ENCODE measurements at regions not wholly inside any gene's neighbourhood (a gene's known extent, or its start where the extent isn't known, plus 50 kb on each side); places are given as distances from the start of the nearest gene placed in this dataset.

DNA sequence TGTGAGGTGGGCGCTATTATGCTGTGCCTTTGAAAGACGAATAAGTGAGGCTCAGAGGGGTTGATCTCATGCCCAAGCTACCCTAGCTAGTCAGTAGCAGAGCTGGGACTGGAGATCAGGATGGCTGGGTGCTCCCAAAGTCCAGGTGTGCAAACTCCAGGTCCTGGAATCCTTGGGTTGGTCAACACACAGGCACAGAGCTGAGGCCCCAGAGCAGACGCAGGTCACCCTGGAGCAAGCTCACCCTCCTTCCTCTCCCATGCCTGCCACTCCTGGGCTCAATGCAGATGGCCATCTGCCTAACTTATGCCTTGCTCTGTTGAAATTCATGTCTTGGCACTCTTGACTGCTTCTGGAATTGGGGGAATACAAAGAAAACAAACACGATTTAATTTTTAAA lies 587.2 kb downstream of the PTPRU start:
- H4K20me1 ChIP-seq (ENCODE audit: insufficient read depth): no peaks in the 10 kb centered on the region
- H3K27ac ChIP-seq (ENCODE audit: low read depth, low read length): no peak overlapping the region
- H3K4me2 ChIP-seq (ENCODE audit: low read length): no peak overlapping the region
- H3K27me3 ChIP-seq (ENCODE audit: insufficient read depth, low read length): peaks cover 39% of the 10 kb centered on the region
- no peak overlapping the region for H3K4me3 ChIP-seq (replicated peaks in 1 of 2; ENCODE audit: low read depth in 1 of 2, low read length in 2 of 2)
- POLR2A ChIA-PET: no interaction called here
- H3K9me3 ChIP-seq (ENCODE audit: control insufficient read depth in 1 of 2, insufficient read depth in 1 of 2, low read depth in 1 of 2, low read length in 2 of 2): no peaks in the 10 kb centered on the region; a peak in 1 of 4 replicates
- RAD21 ChIA-PET (ENCODE audit: low non-redundant PET in 1 of 2, low total read pairs in 2 of 2, uncharacterized antibody in 2 of 2, unreplicated experiment in 2 of 2): no interaction called here
- CTCF ChIA-PET: no interaction called here
- ATAC-seq (no peak), DNase-seq (ENCODE audit: low read depth, low spot score) (no peak)
- no peaks in the 10 kb centered on the region for H3K9me2 ChIP-seq (ENCODE audit: insufficient read depth)
- H2AFZ ChIP-seq (ENCODE audit: low read depth, low read length, poor library complexity, severe bottlenecking): no peak overlapping the region
- no peak overlapping the region for H3K9ac ChIP-seq (ENCODE audit: low read length)
- H3K79me2 ChIP-seq (ENCODE audit: insufficient read depth, low read length): no peaks in the 10 kb centered on the region
- no peaks in the 10 kb centered on the region for H3K4me1 ChIP-seq (ENCODE audit: control insufficient read depth in 1 of 2, insufficient read depth in 2 of 2, low read length in 2 of 2)
- intact Hi-C loops (cut with micrococcal nuclease): no loop called here
- BruUV-seq (replicated peaks): no TSS peak
- TF ChIP-seq YY1 (IDR thresholded peaks at IDR 0.05; ENCODE audit: extremely low read depth, insufficient replicate concordance, low read depth, low read length) (no peak), POLR2A (IDR thresholded peaks at IDR 0.05; ENCODE audit: borderline replicate concordance, extremely low read depth, insufficient read depth, insufficient read length) (no peak)
- no peaks in the 10 kb centered on the region for H3K36me3 ChIP-seq (ENCODE audit: control insufficient read depth in 1 of 2, insufficient read depth in 2 of 2, low read length in 2 of 2)

DNA sequence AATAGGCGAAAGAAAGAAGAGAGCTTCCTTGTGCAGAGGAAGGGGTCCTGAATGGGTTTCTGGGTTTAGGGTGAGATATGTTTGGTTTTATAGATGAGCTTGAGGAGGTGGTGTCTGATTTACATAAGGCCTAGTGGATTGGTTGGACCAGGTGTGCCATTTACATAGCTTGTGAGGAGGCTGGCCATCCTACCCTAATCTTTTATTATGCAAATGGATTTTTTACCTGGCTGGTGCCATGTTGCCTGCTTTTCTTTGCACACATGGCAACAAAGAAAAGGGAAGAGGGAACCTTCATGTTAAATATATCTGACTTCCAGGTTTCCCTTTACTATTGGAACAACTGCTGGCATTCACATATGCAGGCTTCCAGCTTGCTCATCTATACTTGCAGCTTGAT lies 585.3 kb downstream of the PTPRU start:
- Histone ChIP-seq H2AFZ (ENCODE audit: low read depth, low read length, poor library complexity, severe bottlenecking) (no peak overlapping the region), H3K9me2 (ENCODE audit: insufficient read depth) (no peaks in the 10 kb centered on the region), H4K20me1 (ENCODE audit: insufficient read depth) (no peaks in the 10 kb centered on the region), H3K36me3 (ENCODE audit: control insufficient read depth in 1 of 2, insufficient read depth in 2 of 2, low read length in 2 of 2) (no peaks in the 10 kb centered on the region), H3K9me3 (ENCODE audit: control insufficient read depth in 1 of 2, insufficient read depth in 1 of 2, low read depth in 1 of 2, low read length in 2 of 2) (no peaks in the 10 kb centered on the region; a peak in 1 of 4 replicates), H3K4me3 (replicated peaks in 1 of 2; ENCODE audit: low read depth in 1 of 2, low read length in 2 of 2) (no peak overlapping the region), H3K4me1 (ENCODE audit: control insufficient read depth in 1 of 2, insufficient read depth in 2 of 2, low read length in 2 of 2) (no peaks in the 10 kb centered on the region), H3K9ac (ENCODE audit: low read length) (no peak overlapping the region), H3K79me2 (ENCODE audit: insufficient read depth, low read length) (no peaks in the 10 kb centered on the region), H3K27me3 (ENCODE audit: insufficient read depth, low read length) (peaks cover 44% of the 10 kb centered on the region), H3K27ac (ENCODE audit: low read depth, low read length) (no peak overlapping the region), H3K4me2 (ENCODE audit: low read length) (no peak overlapping the region)
- ChIA-PET RAD21 (ENCODE audit: low non-redundant PET in 1 of 2, low total read pairs in 2 of 2, uncharacterized antibody in 2 of 2, unreplicated experiment in 2 of 2) (no interaction called here), CTCF (no interaction called here), POLR2A (interaction anchor here (0.7 kb wide), 1 partner anchor 17 kb away, joined by 3 read pairs; no protein-coding TSS in a partner anchor)
- ATAC-seq: no peak
- TF ChIP-seq CEBPB (IDR thresholded peaks at IDR 0.05; ENCODE audit: low read depth): no peak
- TF ChIP-seq ELF1 (IDR thresholded peaks at IDR 0.05; ENCODE audit: borderline replicate concordance, low read depth): no peak
- TF ChIP-seq ZFX (IDR thresholded peaks at IDR 0.05): no peak
- TF ChIP-seq JUND (IDR thresholded peaks at IDR 0.05): no peak
- no peak for TF ChIP-seq ZBTB33 (IDR thresholded peaks at IDR 0.05; ENCODE audit: extremely low read depth, insufficient replicate concordance, low read length)
- no peak for TF ChIP-seq RAD21 (IDR thresholded peaks at IDR 0.05; ENCODE audit: low read depth)
- TF ChIP-seq, protein P1, sequence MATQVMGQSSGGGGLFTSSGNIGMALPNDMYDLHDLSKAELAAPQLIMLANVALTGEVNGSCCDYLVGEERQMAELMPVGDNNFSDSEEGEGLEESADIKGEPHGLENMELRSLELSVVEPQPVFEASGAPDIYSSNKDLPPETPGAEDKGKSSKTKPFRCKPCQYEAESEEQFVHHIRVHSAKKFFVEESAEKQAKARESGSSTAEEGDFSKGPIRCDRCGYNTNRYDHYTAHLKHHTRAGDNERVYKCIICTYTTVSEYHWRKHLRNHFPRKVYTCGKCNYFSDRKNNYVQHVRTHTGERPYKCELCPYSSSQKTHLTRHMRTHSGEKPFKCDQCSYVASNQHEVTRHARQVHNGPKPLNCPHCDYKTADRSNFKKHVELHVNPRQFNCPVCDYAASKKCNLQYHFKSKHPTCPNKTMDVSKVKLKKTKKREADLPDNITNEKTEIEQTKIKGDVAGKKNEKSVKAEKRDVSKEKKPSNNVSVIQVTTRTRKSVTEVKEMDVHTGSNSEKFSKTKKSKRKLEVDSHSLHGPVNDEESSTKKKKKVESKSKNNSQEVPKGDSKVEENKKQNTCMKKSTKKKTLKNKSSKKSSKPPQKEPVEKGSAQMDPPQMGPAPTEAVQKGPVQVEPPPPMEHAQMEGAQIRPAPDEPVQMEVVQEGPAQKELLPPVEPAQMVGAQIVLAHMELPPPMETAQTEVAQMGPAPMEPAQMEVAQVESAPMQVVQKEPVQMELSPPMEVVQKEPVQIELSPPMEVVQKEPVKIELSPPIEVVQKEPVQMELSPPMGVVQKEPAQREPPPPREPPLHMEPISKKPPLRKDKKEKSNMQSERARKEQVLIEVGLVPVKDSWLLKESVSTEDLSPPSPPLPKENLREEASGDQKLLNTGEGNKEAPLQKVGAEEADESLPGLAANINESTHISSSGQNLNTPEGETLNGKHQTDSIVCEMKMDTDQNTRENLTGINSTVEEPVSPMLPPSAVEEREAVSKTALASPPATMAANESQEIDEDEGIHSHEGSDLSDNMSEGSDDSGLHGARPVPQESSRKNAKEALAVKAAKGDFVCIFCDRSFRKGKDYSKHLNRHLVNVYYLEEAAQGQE (IDR thresholded peaks at IDR 0.05; ENCODE audit: low read depth): no peak
- no peak for TF ChIP-seq TCF7L2 (IDR thresholded peaks at IDR 0.05; ENCODE audit: borderline replicate concordance, extremely low read depth, insufficient read depth, insufficient read length)
- DNase-seq (ENCODE audit: low read depth, low spot score): no peak
- no TSS peak for BruUV-seq (replicated peaks)
- intact Hi-C loops (cut with micrococcal nuclease): no loop called here

Measured in HCT116 (cell line).